HepG2 (cell line): ENCODE measurements at regions not wholly inside any gene's neighbourhood (a gene's known extent, or its start where the extent isn't known, plus 50 kb on each side); places are given as distances from the start of the nearest gene placed in this dataset.

Experiments
- ATAC-seq: fragments of 200-7000 bp; cut with Tn5 transposase; 3 replicates; pipeline ENCODE4 v1.9.1; 2020; ENCODE audit warnings: mild to moderate bottlenecking, moderate library complexity
- BruUV-seq: library from RNA; stranded (reverse); fragments of 400-500 nt; replicated peaks from 2 replicates; lab custom pipeline; 2021; lab: Mats Ljungman, UMichigan
- CTCF ChIA-PET: fragments of 300-600 bp; formaldehyde crosslinking; extraction: SDS; loops from one replicate; lab custom pipeline; 2021; ENCODE audit warnings: low total read pairs, inconsistent platforms, low intra/inter-chr PET ratio; lab: Yijun Ruan, JAX
- POLR2A ChIA-PET: fragments of 350-600 bp; sonication (Branson Sonifier 250); formaldehyde crosslinking; loops from one replicate; lab custom pipeline; 2020; ENCODE audit warnings: antibody characterized with exemption, inconsistent platforms; lab: Yijun Ruan, JAX
- DNase-seq: peaks from one replicate; pipeline ENCODE4 v3.0.0-alpha.2; 2015; ENCODE audit warnings: low spot score
- FAIRE-seq: peaks from 3 replicates; lab custom pipeline; 2011; peaks lifted over from hg19 to GRCh38; lab: Jason Lieb, UNC
- H2AFZ ChIP-seq: one replicate; pipeline ENCODE4 v1.6.1; 2011; ENCODE audit warnings: low read length, inconsistent platforms
- H3K27ac ChIP-seq: fragments of 300-600 bp; 3 replicates; pipeline ENCODE4 v1.8.0; 2011; ENCODE audit warnings: mixed run types, mild to moderate bottlenecking, mixed read lengths, low read length, inconsistent platforms; ENCODE audit not compliant: insufficient read depth; ENCODE audit errors: extremely low read length
- H3K27me3 ChIP-seq, 2 experiments: fragments of 200-600 bp in 1 of 2; 2 replicates in 1 of 2; 3 replicates in 1 of 2; pipeline versions ENCODE4 v1.6.0 to v1.8.0; 2011; ENCODE audit warnings: low read length in 2 of 2, mild to moderate bottlenecking in 2 of 2, moderate library complexity in 2 of 2, inconsistent platforms in 1 of 2; ENCODE audit not compliant: insufficient read depth in 2 of 2, control insufficient read depth in 1 of 2
- H3K36me3 ChIP-seq, 2 experiments: fragments of 200-600 bp in 1 of 2; replicated peaks in 1 of 2; 2 replicates in 1 of 2; 3 replicates in 1 of 2; pipeline versions ENCODE4 v1.5.1 to v1.8.0; 2011; ENCODE audit warnings: low read length in 2 of 2, inconsistent platforms in 1 of 2; ENCODE audit not compliant: insufficient read depth in 2 of 2, control insufficient read depth in 1 of 2
- H3K4me1 ChIP-seq: 2 replicates; pipeline ENCODE4 v1.5.1; 2012; ENCODE audit warnings: low read length, inconsistent platforms; ENCODE audit not compliant: insufficient read depth
- H3K4me2 ChIP-seq: 2 replicates; pipeline ENCODE4 v1.6.0; 2011; ENCODE audit warnings: low read depth, low read length, inconsistent platforms
- H3K4me3 ChIP-seq, 3 experiments: fragments of 200-600 bp in 1 of 3; sonication (generic), shearing (Covaris generic) in 1 of 3; replicated peaks in 1 of 3; 2 replicates each; pipeline ENCODE4 v1.5.1; 2011 to 2016; ENCODE audit warnings: low read length in 3 of 3, inconsistent platforms in 2 of 3, low read depth in 2 of 3, mild to moderate bottlenecking in 2 of 3, control low read depth in 1 of 3, mixed read lengths in 1 of 3; ENCODE audit not compliant: insufficient read depth in 1 of 3
- H3K79me2 ChIP-seq: one replicate; pipeline ENCODE4 v1.6.1; 2011; ENCODE audit warnings: low read length, inconsistent platforms; ENCODE audit not compliant: insufficient read depth
- H3K9ac ChIP-seq: 2 replicates; pipeline ENCODE4 v1.6.0; 2011; ENCODE audit warnings: mild to moderate bottlenecking, low read depth, low read length, inconsistent platforms; ENCODE audit not compliant: insufficient read depth
- H3K9me3 ChIP-seq: 2 replicates; pipeline ENCODE4 v1.5.1; 2012; ENCODE audit warnings: mild to moderate bottlenecking, low read length
- H4K20me1 ChIP-seq: 2 replicates; pipeline ENCODE4 v1.6.0; 2011; ENCODE audit warnings: inconsistent platforms, mild to moderate bottlenecking, low read length, moderate library complexity; ENCODE audit not compliant: insufficient read depth
- EHMT2 ChIP-seq: fragments of 200-600 bp; sonication (generic); IDR thresholded peaks from 2 replicates; pipeline ENCODE4 v1.7.0; 2017; ENCODE audit warnings: antibody characterized with exemption, low read depth, low read length, borderline replicate concordance
- HMG20A ChIP-seq: IDR thresholded peaks from 2 replicates; pipeline ENCODE4 v1.6.1; 2016; ENCODE audit warnings: borderline replicate concordance
- HOXA5 ChIP-seq: sonication (generic); formaldehyde crosslinking; IDR thresholded peaks from 2 replicates; pipeline ENCODE4 v1.4.0; 2020; ENCODE audit warnings: missing genetic modification reagents
- SAP130 ChIP-seq: IDR thresholded peaks from 2 replicates; pipeline ENCODE4 v1.6.1; 2016; ENCODE audit warnings: low read depth
- YY1 ChIP-seq: IDR thresholded peaks from 2 replicates; pipeline ENCODE4 v1.6.1; 2011; ENCODE audit warnings: low read length, low read depth, moderate library complexity, mild to moderate bottlenecking; ENCODE audit not compliant: insufficient read depth, insufficient replicate concordance
- WGBS: methylation state at CpG from one replicate; pipeline ENCODE4 v1.1.6; 2017; ENCODE audit warnings: low lambda C conversion rate; 5-methylcytosine and 5-hydroxymethylcytosine counted together
- in situ Hi-C: cut with HindIII; loops from 2 replicates; pipeline ENCODE4 v1.10.0; 2017; ENCODE audit warnings: low pct_unique_long_range_greater_than_20kb; ENCODE audit not compliant: extremely low pct_ligation_motif_present
- intact Hi-C: fragments of 100-400 bp; cut with micrococcal nuclease; formaldehyde crosslinking; loops from one replicate; pipeline ENCODE4 v1.10.0; 2022; ENCODE audit not compliant: unreplicated experiment
- TF ChIP-seq, protein P1 (sequence below): sonication (generic); formaldehyde crosslinking; IDR thresholded peaks from 2 replicates; pipeline ENCODE4 v1.4.0; 2020; ENCODE audit warnings: missing genetic modification reagents, borderline replicate concordance

- no peak overlapping the region for H2AFZ ChIP-seq
- no peaks in the 10 kb centered on the region for H3K27me3 ChIP-seq
- POLR2A ChIA-PET: no interaction called here
- H3K36me3 ChIP-seq: no peaks in the 10 kb centered on the region
- no peaks in the 10 kb centered on the region for H3K79me2 ChIP-seq
- intact Hi-C loops (no loop called here), in situ Hi-C loops (no loop called here)
- no peak overlapping the region for H3K9ac ChIP-seq
- no peak; the same call in 2 of the 3 replicates for ATAC-seq
- no peak overlapping the region for H3K4me3 ChIP-seq
- FAIRE-seq: no peak
- DNase-seq: no peak
- no peak overlapping the region for H3K27ac ChIP-seq
- 90% methylated on average over 89 of the region's 109 CpGs for WGBS
- CTCF ChIA-PET: no interaction called here
- peaks cover 70% of the 10 kb centered on the region for H3K9me3 ChIP-seq
- H3K4me2 ChIP-seq: no peak overlapping the region
- TF ChIP-seq HOXA5 (CRISPR knock-in tag): no peak
- TF ChIP-seq, protein P1, sequence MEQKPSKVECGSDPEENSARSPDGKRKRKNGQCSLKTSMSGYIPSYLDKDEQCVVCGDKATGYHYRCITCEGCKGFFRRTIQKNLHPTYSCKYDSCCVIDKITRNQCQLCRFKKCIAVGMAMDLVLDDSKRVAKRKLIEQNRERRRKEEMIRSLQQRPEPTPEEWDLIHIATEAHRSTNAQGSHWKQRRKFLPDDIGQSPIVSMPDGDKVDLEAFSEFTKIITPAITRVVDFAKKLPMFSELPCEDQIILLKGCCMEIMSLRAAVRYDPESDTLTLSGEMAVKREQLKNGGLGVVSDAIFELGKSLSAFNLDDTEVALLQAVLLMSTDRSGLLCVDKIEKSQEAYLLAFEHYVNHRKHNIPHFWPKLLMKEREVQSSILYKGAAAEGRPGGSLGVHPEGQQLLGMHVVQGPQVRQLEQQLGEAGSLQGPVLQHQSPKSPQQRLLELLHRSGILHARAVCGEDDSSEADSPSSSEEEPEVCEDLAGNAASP (CRISPR knock-in tag): no peak
- TF ChIP-seq EHMT2: no peak
- no peak for TF ChIP-seq HMG20A (CRISPR knock-in tag)
- no peak for TF ChIP-seq SAP130 (CRISPR knock-in tag)
- TF ChIP-seq YY1: no peak
- TF ChIP-seq, all 625 proteins: peak for 0
- Histone ChIP-seq H3K4me1 (no peaks in the 10 kb centered on the region), H4K20me1 (no peaks in the 10 kb centered on the region)
- no TSS peak for BruUV-seq
These were observed 293.9 kb upstream of the ERBB4 start for GRCh38 chr2:212832211-212833195.
